Gastrocnemius medialis (tissue), 4 donors: ENCODE measurements at regions not wholly inside any gene's neighbourhood (a gene's known extent, or its start where the extent isn't known, plus 50 kb on each side); places are given as distances from the start of the nearest gene placed in this dataset.
"Not testable (repeated sequence)": the region's sequence is repeated elsewhere in the genome, so short reads cannot be mapped to it uniquely, and the experiment has no call there.

ENCODE experiments used
- ATAC-seq, 2 donors: fragments of 150-250 bp; one replicate each; pipeline ENCODE4 v1.9.1; 2016
- DNase-seq, 2 donors: peaks; one replicate each; pipeline ENCODE4 v3.0.0-alpha.2; 2019
- H3K27ac ChIP-seq, 4 donors: fragments of 200-600 bp; sonication (generic); 1 replicate in 1 of 4; 2 replicates in 3 of 4; pipeline ENCODE4 v1.5.1; 2016 to 2018; ENCODE audit warnings: mild to moderate bottlenecking in 2 of 4, moderate library complexity in 1 of 4
- H3K27me3 ChIP-seq, 3 donors: fragments of 200-600 bp; sonication (generic) in 2 of 3; 1 replicate in 1 of 3; 2 replicates in 2 of 3; pipeline versions ENCODE4 v1.5.1 to v1.6.0; 2016 to 2019; ENCODE audit warnings: mild to moderate bottlenecking in 1 of 3, moderate library complexity in 1 of 3
- H3K36me3 ChIP-seq, 2 donors: fragments of 200-600 bp; sonication (generic) in 1 of 2; one replicate each; pipeline ENCODE4 v1.5.1; 2017 to 2018
- H3K4me1 ChIP-seq, 2 donors: fragments of 200-600 bp; sonication (generic) in 1 of 2; one replicate each; pipeline ENCODE4 v1.5.1; 2016 to 2017; ENCODE audit warnings: mild to moderate bottlenecking in 2 of 2
- H3K4me3 ChIP-seq, 4 donors: fragments of 200-600 bp; sonication (generic) in 3 of 4; 1 replicate in 1 of 4; 2 replicates in 3 of 4; pipeline ENCODE4 v1.5.1; 2016 to 2019; ENCODE audit warnings: mild to moderate bottlenecking in 2 of 4
- H3K9me3 ChIP-seq, 3 donors: fragments of 200-600 bp; sonication (generic) in 2 of 3; 1 replicate in 1 of 3; 2 replicates in 2 of 3; pipeline ENCODE4 v1.5.1; 2016 to 2019
- POLR2A ChIP-seq, 2 donors: fragments of 450-650 bp; IDR thresholded peaks; one replicate each; pipeline ENCODE4 v1.6.1; 2017; ENCODE audit warnings: antibody characterized with exemption in 2 of 2, mild to moderate bottlenecking in 2 of 2, moderate library complexity in 2 of 2
- in situ Hi-C, 4 donors: fragments of 200-750 bp; cut with MboI; loops; one replicate each; pipeline versions ENCODE4 v1.15.0 to v1.8.0; 2017; ENCODE audit warnings: low sequenced_read_pairs in 4 of 4
- intact Hi-C: fragments of 100-400 bp; cut with DNase I; formaldehyde crosslinking; loops from one replicate; pipeline ENCODE4 v1.15.1; 2023; ENCODE audit warnings: low total_unique reads
- TF ChIP-seq, protein P1 (sequence below), 5 experiments: fragments of 450-650 bp in 3 of 5; fragments of 200-600 bp in 2 of 5; sonication (generic) in 2 of 5; IDR thresholded peaks in 4 of 5; conservative IDR thresholded peaks in 1 of 5; 1 replicate in 4 of 5; 2 replicates in 1 of 5; pipeline ENCODE4 v1.5.1; 2016 to 2019; ENCODE audit warnings: antibody characterized with exemption in 5 of 5, mild to moderate bottlenecking in 3 of 5, moderate library complexity in 3 of 5

DNA sequence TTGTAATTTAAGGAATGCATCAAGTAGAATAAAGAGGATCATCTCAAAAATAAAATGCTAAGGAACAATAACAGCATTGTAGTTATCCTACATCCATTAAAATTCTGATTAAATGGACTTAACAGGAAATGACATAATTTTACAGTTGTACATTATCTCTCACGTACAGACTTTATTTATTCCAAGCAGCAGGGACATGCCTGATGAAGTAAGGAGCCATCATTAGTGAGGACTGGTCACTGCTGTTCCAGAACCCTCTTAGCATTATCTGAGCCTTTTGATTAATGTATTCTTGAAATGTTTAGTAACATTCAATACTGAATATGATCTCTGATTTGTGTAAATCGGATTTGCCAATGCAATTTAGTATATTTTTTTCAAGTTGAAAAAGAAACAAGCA is 516.1 kb downstream of the DACH1 start:
- TF ChIP-seq, protein P1, sequence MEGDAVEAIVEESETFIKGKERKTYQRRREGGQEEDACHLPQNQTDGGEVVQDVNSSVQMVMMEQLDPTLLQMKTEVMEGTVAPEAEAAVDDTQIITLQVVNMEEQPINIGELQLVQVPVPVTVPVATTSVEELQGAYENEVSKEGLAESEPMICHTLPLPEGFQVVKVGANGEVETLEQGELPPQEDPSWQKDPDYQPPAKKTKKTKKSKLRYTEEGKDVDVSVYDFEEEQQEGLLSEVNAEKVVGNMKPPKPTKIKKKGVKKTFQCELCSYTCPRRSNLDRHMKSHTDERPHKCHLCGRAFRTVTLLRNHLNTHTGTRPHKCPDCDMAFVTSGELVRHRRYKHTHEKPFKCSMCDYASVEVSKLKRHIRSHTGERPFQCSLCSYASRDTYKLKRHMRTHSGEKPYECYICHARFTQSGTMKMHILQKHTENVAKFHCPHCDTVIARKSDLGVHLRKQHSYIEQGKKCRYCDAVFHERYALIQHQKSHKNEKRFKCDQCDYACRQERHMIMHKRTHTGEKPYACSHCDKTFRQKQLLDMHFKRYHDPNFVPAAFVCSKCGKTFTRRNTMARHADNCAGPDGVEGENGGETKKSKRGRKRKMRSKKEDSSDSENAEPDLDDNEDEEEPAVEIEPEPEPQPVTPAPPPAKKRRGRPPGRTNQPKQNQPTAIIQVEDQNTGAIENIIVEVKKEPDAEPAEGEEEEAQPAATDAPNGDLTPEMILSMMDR (IDR thresholded peaks at IDR 0.05 in 4 of 5, conservative IDR thresholded peaks at IDR 0.05 in 1 of 5): no peak
- no peak for TF ChIP-seq POLR2A (IDR thresholded peaks at IDR 0.05)
- ATAC-seq (no peak), DNase-seq (no peak)
- no peaks in the 10 kb centered on the region for H3K27me3 ChIP-seq
- no peaks in the 10 kb centered on the region for H3K9me3 ChIP-seq
- intact Hi-C loops: no loop called here
- H3K27ac ChIP-seq: no peak overlapping the region
- no peaks in the 10 kb centered on the region for H3K4me1 ChIP-seq
- H3K4me3 ChIP-seq: no peak overlapping the region
- in situ Hi-C loops: no loop called here
- H3K36me3 ChIP-seq: no peaks in the 10 kb centered on the region

- H3K27me3 ChIP-seq, in situ Hi-C loops, H3K9me3 ChIP-seq, intact Hi-C loops, H3K27ac ChIP-seq, DNase-seq, H3K4me1 ChIP-seq, ATAC-seq, H3K36me3 ChIP-seq, H3K4me3 ChIP-seq: not testable (repeated sequence)
Observed at GRCh38 chr13:71345856-71346255, 521.1 kb downstream of the DACH1 start.

DNA sequence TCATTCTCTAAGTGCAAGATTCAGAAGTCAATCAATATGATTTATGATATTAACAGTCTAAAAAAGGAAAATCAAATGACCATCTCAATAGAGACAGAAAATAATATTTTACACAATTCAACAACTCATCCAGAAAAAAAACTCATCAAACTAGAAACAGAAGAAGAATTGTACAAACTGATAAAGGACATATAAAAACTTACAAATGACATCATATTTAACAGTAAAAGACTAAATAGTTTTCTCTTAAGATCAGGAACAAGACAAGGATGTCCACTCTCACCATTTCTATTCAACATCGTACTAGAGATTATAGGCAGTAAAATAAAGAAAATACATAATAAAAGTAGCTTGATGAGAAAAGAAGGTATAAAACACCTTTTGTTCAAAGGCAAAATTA is 527.3 kb downstream of the DACH1 start:
- intact Hi-C loops: no loop called here
- no peak overlapping the region for H3K27ac ChIP-seq
- no peaks in the 10 kb centered on the region for H3K36me3 ChIP-seq
- no peaks in the 10 kb centered on the region for H3K4me1 ChIP-seq
- H3K27me3 ChIP-seq: no peaks in the 10 kb centered on the region
- no peak for ATAC-seq
- DNase-seq: no peak
- H3K9me3 ChIP-seq: no peaks in the 10 kb centered on the region
- TF ChIP-seq, protein P1 (IDR thresholded peaks at IDR 0.05 in 4 of 5, conservative IDR thresholded peaks at IDR 0.05 in 1 of 5): no peak
- TF ChIP-seq POLR2A (IDR thresholded peaks at IDR 0.05): no peak
- in situ Hi-C loops: no loop called here
- H3K4me3 ChIP-seq: no peak overlapping the region

DNA sequence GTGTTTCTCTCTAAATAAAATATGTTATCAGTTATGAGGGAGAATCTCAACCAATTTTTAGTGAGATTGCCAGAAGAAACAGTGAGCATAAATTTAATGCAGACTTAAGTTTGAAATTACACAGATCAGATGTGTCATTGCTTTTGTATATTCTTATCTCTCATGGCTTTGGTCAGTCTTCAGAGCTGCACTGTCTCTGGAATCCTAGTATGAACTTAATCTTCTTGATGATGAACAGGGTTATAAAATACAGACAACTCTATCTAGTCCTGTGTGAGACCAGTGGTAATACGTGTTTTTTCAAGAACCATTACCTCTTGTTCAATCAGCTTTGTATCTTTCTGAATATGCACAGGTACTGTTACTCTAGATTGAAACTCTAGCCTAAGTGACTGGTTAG is 528.0 kb downstream of the DACH1 start:
- H3K4me3 ChIP-seq: no peak overlapping the region
- in situ Hi-C loops: no loop called here
- no peak overlapping the region for H3K27ac ChIP-seq
- no peaks in the 10 kb centered on the region for H3K27me3 ChIP-seq
- H3K4me1 ChIP-seq: no peaks in the 10 kb centered on the region
- DNase-seq (no peak), ATAC-seq (no peak)
- no peaks in the 10 kb centered on the region for H3K9me3 ChIP-seq
- TF ChIP-seq POLR2A (IDR thresholded peaks at IDR 0.05): no peak
- TF ChIP-seq, protein P1 (IDR thresholded peaks at IDR 0.05 in 4 of 5, conservative IDR thresholded peaks at IDR 0.05 in 1 of 5): no peak
- H3K36me3 ChIP-seq: no peaks in the 10 kb centered on the region
- intact Hi-C loops: no loop called here

DNA sequence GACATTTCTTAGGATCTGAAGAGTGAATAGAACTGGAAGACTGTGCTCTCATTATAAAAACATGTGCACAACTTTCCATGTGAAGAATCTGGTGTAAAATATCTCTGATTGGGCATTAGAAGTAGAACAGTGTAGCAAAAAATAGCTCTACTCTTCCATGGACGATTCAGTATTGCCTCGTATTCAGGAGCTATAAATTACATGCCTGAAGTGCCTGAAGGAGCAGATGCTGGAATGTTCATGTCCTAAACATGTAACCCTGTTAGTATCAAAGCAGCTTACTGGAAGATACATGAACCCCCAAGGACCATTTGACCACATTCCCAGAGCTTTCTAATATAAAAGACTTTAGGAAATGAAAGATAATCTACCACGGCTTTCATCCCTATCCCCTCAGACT is 528.9 kb downstream of the DACH1 start:
- intact Hi-C loops (no loop called here), in situ Hi-C loops (no loop called here)
- Histone ChIP-seq H3K4me3 (no peak overlapping the region), H3K27me3 (no peaks in the 10 kb centered on the region), H3K9me3 (no peaks in the 10 kb centered on the region), H3K36me3 (no peaks in the 10 kb centered on the region), H3K27ac (no peak overlapping the region), H3K4me1 (no peaks in the 10 kb centered on the region)
- DNase-seq (no peak), ATAC-seq (no peak)
- TF ChIP-seq, protein P1 (IDR thresholded peaks at IDR 0.05 in 4 of 5, conservative IDR thresholded peaks at IDR 0.05 in 1 of 5): no peak
- no peak for TF ChIP-seq POLR2A (IDR thresholded peaks at IDR 0.05)
